A549 (cell line): ENCODE measurements at regions not wholly inside any gene's neighbourhood (a gene's known extent, or its start where the extent isn't known, plus 50 kb on each side); places are given as distances from the start of the nearest gene placed in this dataset.

Source experiments
- BCL3 ChIP-seq: fragments of >200 bp; sonication (Bioruptor Twin); formaldehyde crosslinking; IDR thresholded peaks from 3 replicates; pipeline ENCODE4 v1.6.1; 2016
- BHLHE40 ChIP-seq: IDR thresholded peaks from 2 replicates; pipeline ENCODE4 v1.6.1; 2012; ENCODE audit warnings: low read depth, low read length, inconsistent platforms
- CTCF ChIP-seq: fragments of >200 bp; sonication (Bioruptor Twin); formaldehyde crosslinking; IDR thresholded peaks from 3 replicates; pipeline ENCODE4 v1.5.1; 2016
- ELK1 ChIP-seq: fragments of 150-350 bp; IDR thresholded peaks from 2 replicates; pipeline ENCODE4 v1.6.1; 2014; ENCODE audit warnings: low read depth, mild to moderate bottlenecking, low read length
- EP300 ChIP-seq, 2 experiments: fragments of >200 bp; sonication (Bioruptor Twin); formaldehyde crosslinking; IDR thresholded peaks; 2 replicates in 1 of 2; 3 replicates in 1 of 2; pipeline ENCODE4 v1.6.1; 2016 to 2017
- JUN ChIP-seq, 2 experiments: fragments of >200 bp; sonication (Bioruptor Twin); formaldehyde crosslinking; IDR thresholded peaks; 2 replicates in 1 of 2; 3 replicates in 1 of 2; pipeline ENCODE4 v1.6.1; 2016 to 2017
- POLR2A ChIP-seq: IDR thresholded peaks from 2 replicates; pipeline ENCODE4 v1.6.1; 2012; ENCODE audit warnings: mild to moderate bottlenecking, low read length
- REST ChIP-seq: fragments of 200-600 bp; sonication (generic); IDR thresholded peaks from 2 replicates; pipeline ENCODE4 v1.6.1; 2016; ENCODE audit warnings: antibody characterized with exemption, mild to moderate bottlenecking, moderate library complexity

GRCh38 chr3:177852001-177852807 is 654.9 kb upstream of the TBL1XR1 start:
- no peak for TF ChIP-seq CTCF
- no peak for TF ChIP-seq JUN (IDR thresholded peaks at IDR 0.05)
- no peak for TF ChIP-seq POLR2A
- TF ChIP-seq BHLHE40 = no peak
- no peak for TF ChIP-seq ELK1
- no peak for TF ChIP-seq BCL3
- no peak for TF ChIP-seq REST
- TF ChIP-seq EP300 (IDR thresholded peaks at IDR 0.05) = no peak
